Fibroblast of skin of scalp (primary cell): ENCODE measurements at regions not wholly inside any gene's neighbourhood (a gene's known extent, or its start where the extent isn't known, plus 50 kb on each side); places are given as distances from the start of the nearest gene placed in this dataset.
"Not testable (repeated sequence)": the region's sequence is repeated elsewhere in the genome, so short reads cannot be mapped to it uniquely, and the experiment has no call there.

Experiments used
- DNase-seq: peaks from one replicate; pipeline ENCODE4 v3.0.0-alpha.2; 2013

DNA sequence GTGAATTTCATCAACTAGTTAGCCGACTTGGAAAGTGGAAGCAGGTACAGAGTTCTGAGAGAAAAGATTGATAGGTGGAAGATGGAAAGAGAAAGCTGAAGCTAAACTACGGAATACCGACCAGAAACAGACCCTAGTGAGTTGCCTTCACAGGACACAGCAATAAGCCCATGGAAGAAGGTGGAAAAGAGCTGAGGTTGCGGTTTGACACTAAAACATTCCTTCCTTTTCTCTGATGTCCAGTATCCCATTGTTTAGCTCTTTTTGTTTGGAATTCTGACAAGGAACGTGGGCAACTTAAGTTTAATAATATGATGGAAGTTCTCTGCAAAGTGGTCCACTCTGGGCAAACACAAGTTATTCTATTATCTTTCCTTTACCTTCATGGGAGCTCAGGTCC is 110.1 kb upstream of the ADTRP start:
- DNase-seq: no peak

DNA sequence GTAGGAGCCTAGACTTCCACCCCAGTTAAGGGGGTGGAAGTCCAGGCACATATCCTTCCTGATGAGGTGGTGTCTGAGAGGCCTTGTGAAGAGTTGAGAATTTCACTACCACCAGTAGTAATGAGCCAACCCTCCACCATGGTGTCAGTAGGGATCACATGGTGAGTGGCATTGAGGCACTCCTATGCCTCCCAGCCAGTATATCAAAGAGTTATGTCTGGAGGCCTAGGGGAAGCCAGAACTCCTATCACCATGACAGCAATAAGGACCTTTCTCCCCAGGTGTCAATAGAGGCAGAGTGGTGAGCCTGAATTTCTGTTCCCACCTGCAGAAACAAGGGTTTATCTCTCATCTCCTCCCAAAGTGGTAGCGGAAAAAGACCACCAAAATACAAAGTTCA is 106.6 kb upstream of the ADTRP start:
- no peak for DNase-seq

DNA sequence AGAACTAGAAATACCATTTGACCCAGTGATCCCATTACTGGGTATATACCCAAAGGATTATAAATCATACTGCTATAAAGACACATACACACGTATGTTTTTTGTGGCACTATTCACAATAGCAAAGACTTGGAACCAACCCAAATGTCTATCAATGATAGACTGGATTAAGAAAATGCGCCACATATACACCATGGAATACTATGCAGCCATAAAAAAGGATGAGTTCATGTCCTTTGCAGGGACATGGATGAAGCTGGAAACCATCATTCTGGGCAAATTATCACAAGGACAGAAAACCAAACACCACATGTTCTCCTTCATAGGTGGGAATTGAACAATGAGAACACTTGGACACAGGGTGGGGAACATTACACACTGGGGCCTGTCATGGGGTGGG is 104.9 kb upstream of the ADTRP start:
- DNase-seq: not testable (repeated sequence)

- not testable (repeated sequence) for DNase-seq
Observed at GRCh38 chr6:11880156-11880555, 101.6 kb upstream of the ADTRP start.

- DNase-seq: no peak
Observed at GRCh38 chr6:11878735-11879134, 100.1 kb upstream of the ADTRP start.

DNA sequence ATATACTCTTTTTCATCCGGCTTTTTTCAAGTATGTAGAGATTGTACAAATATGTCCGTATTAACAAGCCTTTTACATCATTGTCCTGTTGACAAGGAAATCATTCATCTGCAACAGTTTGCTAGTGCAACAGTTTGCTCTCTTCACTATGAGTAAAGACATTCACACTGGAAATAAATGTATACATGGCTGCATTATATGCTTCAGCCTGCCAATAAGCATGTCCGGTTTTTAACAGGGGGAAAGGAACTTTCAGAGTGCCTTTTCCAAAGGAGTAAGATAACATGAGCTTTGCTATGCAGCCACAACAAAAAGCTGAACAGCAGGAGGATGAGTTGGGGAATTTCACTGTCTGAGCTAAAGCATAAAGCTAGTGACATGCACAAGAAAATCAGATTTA is 99.4 kb upstream of the ADTRP start:
- no peak for DNase-seq

DNA sequence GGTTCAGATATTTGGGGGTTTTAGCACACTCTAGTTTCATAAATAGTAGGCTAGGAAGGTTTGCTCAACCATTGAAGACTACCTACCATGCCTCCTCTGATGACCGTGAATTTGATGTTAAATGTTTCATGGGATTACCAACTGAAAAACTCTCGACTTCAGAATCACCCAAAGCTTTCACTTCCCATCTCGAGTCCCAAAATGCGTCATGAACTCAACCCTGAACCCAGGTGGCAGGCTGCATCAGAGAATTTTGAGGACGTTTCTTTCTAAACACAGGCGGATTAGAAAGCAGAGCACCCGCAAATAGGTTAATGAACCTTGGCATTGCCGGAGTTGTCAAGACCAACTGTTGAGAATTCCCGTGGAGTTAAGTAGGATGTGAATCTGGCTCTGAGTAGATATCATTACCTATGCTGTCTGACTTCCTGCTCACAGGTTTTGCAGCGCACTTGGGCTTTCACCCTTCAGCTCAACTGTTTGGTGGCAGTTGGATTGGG is 98.4 kb upstream of the ADTRP start:
- no peak for DNase-seq

GRCh38 chr6:11875325-11876109 is 96.9 kb upstream of the ADTRP start:
- DNase-seq: no peak

DNA sequence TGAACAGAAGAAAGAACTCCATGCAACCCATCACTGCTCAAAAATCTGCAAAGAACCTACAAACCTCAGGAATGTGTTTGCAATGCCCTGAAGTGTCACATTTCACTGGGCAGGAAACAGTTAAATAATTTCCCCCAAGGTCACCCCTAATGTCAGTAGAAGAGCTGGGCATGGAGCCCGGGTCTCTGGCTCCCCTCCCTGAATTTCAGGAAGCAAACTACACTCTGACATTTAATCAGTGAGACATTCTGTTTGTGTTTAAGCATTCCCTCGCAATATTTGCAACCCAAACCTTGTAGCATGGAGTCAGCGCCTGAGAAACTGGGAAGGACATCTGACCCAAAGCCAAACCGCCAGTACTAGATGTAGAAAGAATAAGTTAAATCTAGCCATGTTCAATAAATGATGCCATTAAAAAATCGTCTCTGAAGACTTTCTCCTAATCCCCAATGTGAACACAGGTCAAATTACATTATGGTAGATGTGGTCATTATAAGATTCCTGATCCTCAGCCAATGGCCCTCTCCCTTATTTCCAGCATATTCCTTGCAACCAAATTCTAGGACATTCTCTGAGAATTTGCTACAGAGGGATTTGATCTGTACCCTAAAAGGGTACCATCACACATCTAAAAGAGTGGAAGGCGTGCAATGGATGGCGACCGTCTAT is 91.2 kb upstream of the ADTRP start:
- DNase-seq: peak; percentile 80

DNA sequence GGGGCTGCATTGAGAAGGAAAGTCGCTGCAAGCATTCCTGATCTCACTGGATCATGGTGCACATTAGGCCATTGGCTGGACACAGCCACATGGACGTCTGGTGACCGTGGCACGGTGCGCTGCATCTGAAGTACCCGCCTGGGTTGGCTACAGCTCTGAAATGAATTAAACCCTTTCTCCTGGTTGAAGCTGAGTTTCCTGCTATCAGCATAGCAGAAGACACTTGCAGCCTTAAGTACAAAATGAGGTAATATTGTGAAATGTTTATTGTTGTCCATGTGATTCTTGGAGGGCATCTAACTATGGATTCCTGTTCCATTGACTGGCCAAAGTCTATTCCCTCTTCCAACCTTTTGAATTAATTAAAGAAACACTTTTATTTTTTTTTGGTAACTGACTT is 89.8 kb upstream of the ADTRP start:
- DNase-seq: no peak

DNA sequence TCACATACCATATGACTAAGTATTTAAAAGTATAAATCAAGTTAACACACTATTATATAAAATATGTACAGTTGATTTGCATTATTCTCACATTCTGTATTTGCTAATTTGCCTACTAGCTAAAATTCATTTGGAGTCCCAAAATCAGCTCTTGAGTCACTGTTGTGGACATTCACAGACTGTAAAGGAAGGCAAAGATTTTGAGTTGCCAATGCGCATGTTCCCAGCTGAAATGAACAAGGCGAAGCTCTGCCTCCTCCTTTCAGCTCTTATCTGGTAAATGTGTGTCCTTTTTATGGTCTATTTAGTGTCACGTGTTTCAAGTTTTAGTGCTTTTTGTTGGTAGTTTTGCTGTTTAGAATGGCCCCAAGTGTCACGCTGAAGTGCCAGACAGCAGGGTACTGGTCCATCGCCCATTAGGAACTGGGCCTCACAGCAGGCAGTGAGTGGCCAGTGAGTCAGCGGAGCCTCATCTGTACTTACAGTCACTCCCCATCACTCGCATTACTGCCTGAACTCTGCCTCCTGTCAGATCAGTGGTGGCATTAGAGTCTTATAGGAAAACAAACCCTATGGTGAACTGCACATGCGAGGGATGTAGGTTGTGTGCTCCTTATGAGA is 87.2 kb upstream of the ADTRP start:
- no peak for DNase-seq

GRCh38 chr6:11858439-11858838 is 79.8 kb upstream of the ADTRP start:
- no peak for DNase-seq

GRCh38 chr6:11855743-11856142 is 77.1 kb upstream of the ADTRP start:
- DNase-seq: no peak

DNA sequence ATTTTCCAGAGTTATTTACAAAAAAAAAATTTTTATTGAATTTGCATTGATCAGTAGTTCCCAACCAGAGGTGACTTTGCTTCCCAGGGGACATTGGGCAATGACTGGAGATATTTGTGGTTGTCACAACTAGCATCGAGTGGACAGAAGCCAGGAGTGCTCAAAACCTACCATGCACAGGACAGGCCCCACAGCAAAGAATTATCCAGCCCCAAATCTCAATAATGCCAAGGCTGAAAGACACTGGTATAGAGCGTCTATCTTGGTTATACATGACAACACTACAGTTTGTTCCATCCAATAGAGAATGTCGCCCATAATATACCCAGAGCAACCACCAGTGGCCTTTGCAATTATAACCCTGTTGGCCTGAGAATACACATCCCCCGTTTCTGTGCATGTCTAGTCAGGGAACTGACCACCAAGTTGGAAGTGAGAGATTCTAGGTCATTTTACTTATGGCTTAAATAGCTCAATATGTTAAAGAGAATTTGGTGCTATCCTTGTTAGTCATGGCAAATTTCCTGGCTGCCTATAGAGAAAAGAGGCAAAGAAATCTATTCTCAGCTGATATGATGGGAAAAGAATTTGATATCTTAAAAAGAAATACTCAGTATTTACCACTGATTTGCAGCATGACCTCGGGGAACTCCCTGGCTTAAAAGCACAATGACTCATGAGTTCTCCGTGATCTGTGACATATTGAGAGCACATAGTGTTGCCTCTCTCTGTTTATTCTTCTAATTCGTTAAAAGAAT is 76.0 kb upstream of the ADTRP start:
- DNase-seq: peak; percentile 85

DNA sequence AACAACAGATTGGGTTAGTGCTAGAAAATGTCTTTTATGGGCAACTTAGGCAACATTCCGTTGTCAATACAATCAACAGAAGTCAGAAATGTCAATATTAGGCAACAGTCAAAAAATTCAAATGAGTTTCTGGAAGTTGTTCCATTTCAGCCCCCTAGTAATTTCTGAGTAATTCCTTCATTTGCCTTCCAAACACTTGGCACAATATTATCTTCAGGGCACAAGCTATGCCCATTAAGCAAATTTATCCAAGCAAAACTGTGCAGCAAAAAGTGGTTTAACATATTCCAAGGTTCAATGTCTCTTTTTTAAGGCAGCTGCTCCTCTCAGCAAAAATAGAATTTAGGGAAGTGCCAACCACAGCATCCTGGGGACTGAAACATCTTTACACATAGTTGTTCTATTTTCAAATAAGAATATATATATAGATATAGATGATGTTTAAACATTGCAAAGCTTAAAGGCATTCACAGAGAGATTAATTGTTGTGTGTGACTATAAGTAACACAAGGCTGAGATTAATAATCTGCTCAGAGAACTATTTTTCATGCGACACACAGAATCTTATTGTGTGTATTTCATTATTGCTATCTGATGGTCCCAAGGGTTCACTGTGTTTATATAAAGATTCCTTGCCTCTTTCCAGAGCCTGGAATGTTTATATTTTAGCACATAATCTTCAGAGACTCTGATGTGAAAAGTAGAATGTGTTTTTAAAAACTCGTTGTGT is 75.2 kb upstream of the ADTRP start:
- DNase-seq: peak; percentile 83

DNA sequence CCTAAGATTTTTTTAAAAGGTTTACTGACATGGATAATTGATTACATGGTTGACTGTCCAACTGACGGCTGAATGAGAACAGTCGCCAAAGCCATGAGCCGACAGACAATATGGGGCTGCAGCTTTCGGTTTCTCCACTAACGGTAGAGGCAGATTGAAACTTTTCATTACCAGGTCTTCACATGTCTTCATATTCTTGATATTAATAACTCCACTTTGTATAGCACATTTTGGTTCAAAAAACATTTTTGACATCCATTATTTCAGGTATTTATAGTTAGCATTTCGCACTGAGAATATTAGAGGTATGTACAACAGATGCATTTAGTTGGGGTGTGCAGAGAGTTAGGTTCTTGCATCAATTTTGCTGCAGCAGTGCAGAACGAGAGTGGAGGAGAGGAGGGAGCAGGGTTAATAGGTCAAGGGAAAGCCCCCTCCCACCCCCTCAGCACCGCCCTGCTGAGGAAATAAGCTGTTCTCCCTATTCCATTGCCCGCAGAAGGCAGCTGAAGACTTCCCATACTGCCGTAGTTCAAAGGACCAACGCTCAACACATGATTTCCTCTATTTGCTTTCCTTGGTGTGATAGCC is 73.6 kb upstream of the ADTRP start:
- no peak for DNase-seq

DNA sequence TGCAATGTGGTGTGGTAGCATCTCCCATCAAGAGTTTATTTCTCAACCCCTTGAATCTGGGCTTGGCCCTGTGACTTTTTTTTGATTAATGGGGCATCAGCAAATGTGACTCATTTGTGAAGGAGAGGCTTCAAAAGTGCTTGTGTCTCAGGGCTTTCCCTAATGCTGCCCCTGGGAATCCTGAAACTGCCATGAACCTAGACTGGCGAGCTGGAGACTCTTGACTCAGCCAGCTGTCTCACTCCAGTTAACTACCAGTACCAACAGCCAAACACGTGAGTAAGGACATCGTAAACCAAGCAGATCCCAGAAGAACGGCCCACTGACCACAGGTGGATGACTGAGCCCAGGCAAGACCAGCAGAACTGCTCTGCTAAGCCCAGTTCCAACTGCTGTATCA is 72.8 kb upstream of the ADTRP start:
- peak; percentile 92 for DNase-seq

DNA sequence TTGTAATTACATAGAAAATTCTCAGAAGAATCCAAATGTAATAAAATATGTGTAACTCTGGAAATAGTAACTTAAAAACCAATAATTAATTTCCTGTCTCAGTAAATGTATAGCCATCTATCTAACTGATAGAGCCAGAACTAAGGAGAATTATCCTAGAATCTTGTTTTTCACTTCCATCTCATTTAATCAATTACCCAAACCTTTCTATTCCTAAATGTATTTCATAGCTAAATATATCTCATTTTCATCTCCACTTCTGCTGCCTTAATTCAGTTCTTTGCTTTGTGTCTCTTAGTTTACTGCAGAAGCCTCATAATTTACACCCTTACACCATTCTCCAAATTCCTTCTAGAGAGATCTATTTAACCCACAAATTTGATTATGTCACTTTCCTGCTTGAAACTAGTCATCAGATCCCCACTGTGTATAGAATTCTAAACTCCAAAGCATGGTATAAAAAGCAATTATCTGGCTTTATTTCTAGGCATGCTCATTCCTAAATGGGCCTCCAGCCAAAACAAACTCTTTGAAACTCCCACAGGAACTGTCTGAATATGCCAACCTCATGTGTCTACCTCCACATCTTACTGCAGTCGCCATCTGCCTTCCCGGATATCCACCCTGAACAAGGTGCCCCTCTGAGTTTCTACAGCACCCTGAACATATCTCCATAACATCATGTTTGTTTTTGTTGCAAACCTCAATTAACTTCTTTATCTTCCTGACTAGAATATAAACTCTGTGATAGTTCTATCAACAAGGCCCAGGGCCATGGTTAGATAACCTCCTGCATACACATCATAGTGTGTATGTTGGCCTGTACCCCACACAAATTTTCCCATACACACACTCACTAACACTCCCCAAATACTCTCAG is 70.5 kb upstream of the ADTRP start:
- peak; percentile 92 for DNase-seq

DNA sequence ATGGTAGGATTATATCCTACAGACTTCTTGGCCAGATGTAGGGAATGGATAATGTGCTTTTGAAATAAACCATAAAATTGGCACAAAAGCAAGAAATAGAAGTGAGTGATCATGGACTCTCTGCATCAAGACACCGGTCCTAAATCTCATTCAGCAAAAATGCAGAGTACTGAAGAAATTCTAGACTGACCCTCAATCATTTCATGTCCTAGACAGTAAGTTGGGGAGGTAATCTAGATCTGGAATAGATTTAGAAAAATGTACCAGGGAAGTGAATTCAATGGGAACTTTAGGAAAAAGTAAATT is 69.7 kb upstream of the ADTRP start:
- no peak for DNase-seq

DNA sequence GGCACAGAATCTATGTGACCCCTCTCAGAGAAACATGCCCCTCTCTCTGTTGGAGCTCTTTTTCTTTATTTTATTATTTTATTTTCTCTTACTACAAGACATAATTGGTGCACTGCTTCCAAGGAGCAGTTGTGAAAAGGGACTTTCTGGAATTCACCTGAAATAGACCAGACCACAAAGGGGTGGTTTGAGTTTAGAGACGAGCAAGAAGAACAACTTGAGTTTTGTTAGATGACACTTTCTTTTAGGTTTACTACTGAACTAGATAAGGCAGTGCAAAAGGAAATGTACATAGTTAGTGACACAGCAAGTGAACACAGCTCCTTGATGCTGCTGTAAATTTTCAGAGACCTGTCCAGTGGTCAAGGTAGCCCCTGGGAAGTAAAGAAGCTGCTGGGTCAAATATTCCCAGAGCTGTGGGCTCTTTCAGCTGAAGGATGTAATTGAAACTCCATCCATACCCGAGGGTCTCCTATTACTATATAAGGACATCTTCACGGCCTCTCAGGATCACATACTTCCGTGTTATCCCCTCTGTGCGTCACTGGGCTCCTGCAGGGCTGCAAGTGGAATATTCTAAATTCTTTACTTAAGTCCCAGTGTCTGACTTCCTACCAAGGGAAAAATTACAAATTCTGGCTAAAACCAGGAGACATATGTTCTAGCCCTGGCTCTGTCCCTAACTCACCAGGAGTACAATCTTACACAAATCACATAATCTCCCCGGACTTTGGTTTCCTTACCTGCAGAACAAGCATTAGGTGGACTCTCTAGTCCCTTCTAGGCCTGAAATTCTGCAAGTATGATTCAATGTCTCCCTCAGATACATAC is 69.1 kb upstream of the ADTRP start:
- peak; percentile 94 for DNase-seq
